ENCODE measurements at regions not wholly inside any gene's neighbourhood (a gene's known extent, or its start where the extent isn't known, plus 50 kb on each side); places are given as distances from the start of the nearest gene placed in this dataset.

DNA sequence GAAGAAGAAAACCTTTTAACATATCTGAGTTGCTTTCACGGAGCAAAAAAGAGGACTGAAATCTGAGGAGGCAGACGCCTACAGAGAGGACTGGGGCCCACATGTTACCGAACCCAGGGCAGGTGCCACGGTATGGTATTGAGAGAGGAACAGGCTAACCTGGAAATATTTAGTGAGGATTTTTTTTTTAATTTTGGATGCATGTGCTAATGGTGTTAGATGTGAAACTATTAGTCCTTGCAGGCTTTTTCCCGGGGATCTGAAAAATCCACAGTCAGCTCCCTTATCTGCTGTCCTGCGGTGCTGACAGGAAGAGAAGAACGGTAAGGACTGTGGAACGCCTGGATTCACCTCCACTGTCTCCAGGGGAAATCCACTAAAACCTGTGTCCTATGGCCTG, 819.7 kb downstream of the TMEM121 start:
- H3K79me2 ChIP-seq (ENCODE audit: control insufficient read depth in 1 of 2, insufficient read depth in 2 of 2, low read length in 2 of 2) = no peaks in the 10 kb centered on the region
- H3K4me3 ChIP-seq (ENCODE audit: extremely low read depth in 1 of 4, insufficient read depth in 2 of 4, low read depth in 3 of 4, low read length in 4 of 4) = no peak overlapping the region
- no peak overlapping the region for H2BK120ac ChIP-seq (replicated peaks; ENCODE audit: low read depth, low read length)
- CTCF ChIA-PET (ENCODE audit: partially characterized antibody) = no interaction called here
- no peak overlapping the region for H4K8ac ChIP-seq (ENCODE audit: extremely low read depth, insufficient read depth, low read length)
- TF ChIP-seq BRCA1 (IDR thresholded peaks at IDR 0.05; ENCODE audit: low read depth, low read length) (no peak), ZNF274 (IDR thresholded peaks at IDR 0.05; ENCODE audit: borderline replicate concordance, extremely low read depth, low read length) (no peak), TEAD4 (IDR thresholded peaks at IDR 0.05; ENCODE audit: low read depth, low read length) (no peak), SP1 (IDR thresholded peaks at IDR 0.05; ENCODE audit: low read depth, low read length) (no peak), JUN (IDR thresholded peaks at IDR 0.05; ENCODE audit: low read depth, low read length) (no peak), KDM5A (IDR thresholded peaks at IDR 0.05; ENCODE audit: low read length) (no peak), RBBP5 (IDR thresholded peaks at IDR 0.05; ENCODE audit: borderline replicate concordance, low read depth, low read length) (no peak), KDM4A (IDR thresholded peaks at IDR 0.05; ENCODE audit: low read depth, low read length, severe bottlenecking) (no peak), HDAC6 (IDR thresholded peaks at IDR 0.05; ENCODE audit: low read depth, low read length) (no peak)
- TF ChIP-seq, protein P1, sequence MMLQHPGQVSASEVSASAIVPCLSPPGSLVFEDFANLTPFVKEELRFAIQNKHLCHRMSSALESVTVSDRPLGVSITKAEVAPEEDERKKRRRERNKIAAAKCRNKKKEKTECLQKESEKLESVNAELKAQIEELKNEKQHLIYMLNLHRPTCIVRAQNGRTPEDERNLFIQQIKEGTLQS (IDR thresholded peaks at IDR 0.05; ENCODE audit: insufficient read depth, low read depth, low read length) = no peak
- no peaks in the 10 kb centered on the region for H3K27me3 ChIP-seq (replicated peaks in 1 of 4; ENCODE audit: control insufficient read depth in 3 of 4, extremely low read depth in 1 of 4, insufficient read depth in 3 of 4, low read length in 3 of 4)
- H3K18ac ChIP-seq (ENCODE audit: extremely low read depth, low read length) = no peak overlapping the region
- H3K14ac ChIP-seq (ENCODE audit: insufficient read length) = no peak overlapping the region
- H2AFZ ChIP-seq (ENCODE audit: low read length) = no peak overlapping the region
- H2BK5ac ChIP-seq (ENCODE audit: low read depth, low read length) = no peak overlapping the region
- no peak overlapping the region for H3K4me2 ChIP-seq (ENCODE audit: insufficient read depth in 1 of 2, low read depth in 2 of 2, low read length in 2 of 2)
- no peak overlapping the region for H3K9ac ChIP-seq (replicated peaks in 1 of 4; ENCODE audit: extremely low read depth in 1 of 4, low read depth in 3 of 4, low read length in 3 of 4)
- WGBS, 2 experiments (ENCODE audit: extremely low coverage in 1 of 2, insufficient coverage in 1 of 2, insufficient read length in 1 of 2, insufficient replicate concordance in 2 of 2, low coverage in 1 of 2, low lambda C conversion rate in 2 of 2, missing lambda C conversion rate in 1 of 2) = 83% methylated on average over 7 of the region's 8 CpGs; no CpG with 5 or more reads in 1 of the 2 experiments
- H3K4me1 ChIP-seq (replicated peaks in 1 of 4; ENCODE audit: control insufficient read depth in 3 of 4, insufficient read depth in 4 of 4, low read length in 3 of 4) = no peaks in the 10 kb centered on the region
- H3K79me1 ChIP-seq (ENCODE audit: low read depth, low read length) = no peaks in the 10 kb centered on the region
- no peak overlapping the region for H3K27ac ChIP-seq (ENCODE audit: low read depth, low read length)
- no peak overlapping the region for H2BK20ac ChIP-seq (ENCODE audit: low read length)
- no peak overlapping the region for H3K4ac ChIP-seq (replicated peaks; ENCODE audit: insufficient read length, low read depth, low read length)
- H4K91ac ChIP-seq (replicated peaks; ENCODE audit: insufficient read length, low read length) = no peak overlapping the region
- H3K56ac ChIP-seq (replicated peaks; ENCODE audit: insufficient read length, low read depth, low read length) = no peak overlapping the region
- peaks cover 0 to 14% of the 10 kb centered on the region in 2 experiments; a peak in 2 of 4 replicates for H3K9me3 ChIP-seq (ENCODE audit: insufficient read depth in 2 of 2, low read depth in 1 of 2, low read length in 1 of 2)
- H3K23ac ChIP-seq (ENCODE audit: insufficient read length) = no peak overlapping the region
- no peak overlapping the region for H4K5ac ChIP-seq (ENCODE audit: insufficient read length, low read depth, low read length)
- FAIRE-seq (no peak), DNase-seq (ENCODE audit: low read depth in 1 of 2, low spot score in 2 of 2) (no peak)
- H2BK12ac ChIP-seq (ENCODE audit: low read depth, low read length) = no peak overlapping the region
- POLR2A ChIA-PET (ENCODE audit: partially characterized antibody) = no interaction called here
- no peaks in the 10 kb centered on the region for H4K20me1 ChIP-seq (replicated peaks in 1 of 2; ENCODE audit: control insufficient read depth in 1 of 2, insufficient read depth in 2 of 2, low read length in 2 of 2)
- no peak overlapping the region for H2BK15ac ChIP-seq (ENCODE audit: low read length)
- no peaks in the 10 kb centered on the region for H3K23me2 ChIP-seq (ENCODE audit: low read depth, low read length)
- no peak overlapping the region for H2AK5ac ChIP-seq (ENCODE audit: low read depth, low read length)
- H3K36me3 ChIP-seq (ENCODE audit: control insufficient read depth in 2 of 4, insufficient read depth in 4 of 4, low read length in 3 of 4) = no peaks in the 10 kb centered on the region

All from H1 (cell line).